ENCODE measurements at regions not wholly inside any gene's neighbourhood (a gene's known extent, or its start where the extent isn't known, plus 50 kb on each side); places are given as distances from the start of the nearest gene placed in this dataset.

GRCh38 chr2:36290306-36290856, 65.2 kb upstream of the CRIM1 start:
- ChIA-PET POLR2A (ENCODE audit: partially characterized antibody) (no interaction called here), CTCF (ENCODE audit: partially characterized antibody) (interaction anchor here (1.3 kb wide), 1 partner anchor 319 kb away, joined by 3 read pairs; no protein-coding TSS in a partner anchor)
- 96% methylated on average over 6 of the region's 6 CpGs; no CpG with 5 or more reads in 1 of the 2 experiments for WGBS, 2 experiments (ENCODE audit: extremely low coverage in 1 of 2, insufficient coverage in 1 of 2, insufficient read length in 1 of 2, insufficient replicate concordance in 2 of 2, low coverage in 1 of 2, low lambda C conversion rate in 2 of 2, missing lambda C conversion rate in 1 of 2)
- Histone ChIP-seq H3K18ac (ENCODE audit: extremely low read depth, low read length) (no peak overlapping the region), H2BK120ac (replicated peaks; ENCODE audit: low read depth, low read length) (no peak overlapping the region), H3K27ac (ENCODE audit: low read depth, low read length) (no peak overlapping the region), H4K5ac (ENCODE audit: insufficient read length, low read depth, low read length) (no peak overlapping the region), H3K23ac (ENCODE audit: insufficient read length) (no peak overlapping the region), H3K23me2 (ENCODE audit: low read depth, low read length) (no peaks in the 10 kb centered on the region), H2BK12ac (ENCODE audit: low read depth, low read length) (no peak overlapping the region), H3K56ac (replicated peaks; ENCODE audit: insufficient read length, low read depth, low read length) (no peak overlapping the region), H3K36me3 (ENCODE audit: control insufficient read depth in 2 of 4, insufficient read depth in 4 of 4, low read length in 3 of 4) (no peaks in the 10 kb centered on the region), H3K79me2 (ENCODE audit: control insufficient read depth in 1 of 2, insufficient read depth in 2 of 2, low read length in 2 of 2) (no peaks in the 10 kb centered on the region), H3K9me3 (ENCODE audit: insufficient read depth in 2 of 2, low read depth in 1 of 2, low read length in 1 of 2) (no peaks in the 10 kb centered on the region), H3K14ac (ENCODE audit: insufficient read length) (no peak overlapping the region), H2AFZ (ENCODE audit: low read length) (no peak overlapping the region), H2AK5ac (ENCODE audit: low read depth, low read length) (no peak overlapping the region), H3K4me3 (ENCODE audit: extremely low read depth in 1 of 4, insufficient read depth in 2 of 4, low read depth in 3 of 4, low read length in 4 of 4) (no peak overlapping the region), H3K9ac (replicated peaks in 1 of 4; ENCODE audit: extremely low read depth in 1 of 4, low read depth in 3 of 4, low read length in 3 of 4) (no peak overlapping the region), H2BK5ac (ENCODE audit: low read depth, low read length) (no peak overlapping the region), H2BK20ac (ENCODE audit: low read length) (no peak overlapping the region), H3K4ac (replicated peaks; ENCODE audit: insufficient read length, low read depth, low read length) (no peak overlapping the region), H2BK15ac (ENCODE audit: low read length) (no peak overlapping the region), H4K8ac (ENCODE audit: extremely low read depth, insufficient read depth, low read length) (no peak overlapping the region), H4K91ac (replicated peaks; ENCODE audit: insufficient read length, low read length) (no peak overlapping the region), H3K79me1 (ENCODE audit: low read depth, low read length) (no peaks in the 10 kb centered on the region), H3K4me2 (ENCODE audit: insufficient read depth in 1 of 2, low read depth in 2 of 2, low read length in 2 of 2) (no peak overlapping the region), H3K4me1 (replicated peaks in 1 of 4; ENCODE audit: control insufficient read depth in 3 of 4, insufficient read depth in 4 of 4, low read length in 3 of 4) (peaks cover 0 to 7% (median 2%) of the 10 kb centered on the region in 4 experiments; a peak in 2 of 7 replicates), H3K27me3 (replicated peaks in 1 of 4; ENCODE audit: control insufficient read depth in 3 of 4, extremely low read depth in 1 of 4, insufficient read depth in 3 of 4, low read length in 3 of 4) (no peaks in the 10 kb centered on the region), H4K20me1 (replicated peaks in 1 of 2; ENCODE audit: control insufficient read depth in 1 of 2, insufficient read depth in 2 of 2, low read length in 2 of 2) (no peaks in the 10 kb centered on the region)
- TF ChIP-seq YY1 (IDR thresholded peaks at IDR 0.05; ENCODE audit: low read depth, low read length) (no peak), KDM5A (IDR thresholded peaks at IDR 0.05; ENCODE audit: low read length) (no peak), TAF7 (optimal IDR thresholded peaks at IDR 0.05; ENCODE audit: borderline replicate concordance, low read depth, low read length) (no peak), TEAD4 (IDR thresholded peaks at IDR 0.05; ENCODE audit: low read depth, low read length) (no peak), TCF12 (IDR thresholded peaks at IDR 0.05; ENCODE audit: low read depth, low read length) (no peak), BCL11A (IDR thresholded peaks at IDR 0.05; ENCODE audit: low read depth in 2 of 2, low read length in 2 of 2) (no peak)
- DNase-seq (ENCODE audit: low read depth in 1 of 2, low spot score in 2 of 2) (no peak), FAIRE-seq (no peak)

Data from H1 (cell line).